ENCODE measurements at regions not wholly inside any gene's neighbourhood (a gene's known extent, or its start where the extent isn't known, plus 50 kb on each side); places are given as distances from the start of the nearest gene placed in this dataset.

DNA sequence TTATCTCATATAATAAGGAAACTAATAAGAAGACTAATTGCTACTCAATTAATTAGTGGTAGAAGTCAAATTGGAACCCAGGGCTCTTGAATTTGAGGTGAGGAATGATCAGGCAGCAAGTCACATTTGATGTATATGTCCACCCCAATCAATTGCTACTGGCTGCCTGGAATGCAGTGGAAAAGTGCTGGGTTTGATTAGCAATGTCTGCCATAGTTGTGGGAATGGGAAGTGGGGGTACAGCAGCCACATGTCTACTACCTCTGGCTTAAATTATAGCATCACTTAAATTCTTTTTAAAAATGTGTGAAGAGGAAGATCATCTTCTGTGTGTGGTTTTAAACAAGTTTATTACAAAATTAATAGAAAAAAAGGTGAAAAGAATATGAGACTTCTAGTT is 50.8 kb upstream of the NAV2 start:
- no peak for DNase-seq (ENCODE audit: low read depth)

DNA sequence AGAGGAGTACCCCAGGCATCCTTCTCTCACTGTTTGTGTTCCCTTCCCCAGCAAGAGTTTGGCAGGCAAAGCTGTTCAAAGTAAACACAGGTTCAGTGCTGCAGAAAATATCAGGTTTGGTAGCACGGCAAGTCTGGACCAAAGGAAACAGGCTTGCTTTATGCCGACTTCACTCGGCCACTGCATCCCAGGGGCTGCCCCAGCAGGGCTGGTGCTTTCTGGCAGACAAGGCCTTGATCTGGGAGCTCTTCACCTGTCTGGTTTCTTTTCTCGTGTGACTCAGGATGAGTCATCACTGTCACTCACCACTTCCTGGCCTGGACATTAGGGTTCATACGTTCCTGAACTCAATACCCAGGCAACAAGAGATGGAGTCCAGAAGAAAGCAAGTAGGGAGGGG is 52.6 kb upstream of the NAV2 start:
- DNase-seq (ENCODE audit: low read depth): peak; percentile 5

DNA sequence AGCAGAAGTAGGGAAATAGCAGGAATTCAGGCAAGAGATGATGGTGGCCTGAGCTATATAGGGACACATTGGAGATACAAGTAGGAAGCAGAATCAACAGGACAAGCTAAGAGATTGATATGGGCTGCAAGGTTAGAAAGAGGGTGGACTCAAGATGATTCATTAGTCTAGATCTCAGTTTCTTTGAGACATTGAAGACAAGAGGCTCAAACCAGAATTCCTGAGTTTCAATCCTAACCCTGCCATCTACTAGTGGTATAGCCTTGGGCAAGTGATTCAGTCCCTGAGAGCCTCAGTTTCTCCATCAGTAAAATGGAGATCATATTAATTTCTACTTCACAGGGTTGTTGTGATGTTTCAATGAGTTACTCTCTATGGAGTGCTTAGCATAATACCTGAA is 53.1 kb upstream of the NAV2 start:
- no peak for DNase-seq (ENCODE audit: low read depth)

DNA sequence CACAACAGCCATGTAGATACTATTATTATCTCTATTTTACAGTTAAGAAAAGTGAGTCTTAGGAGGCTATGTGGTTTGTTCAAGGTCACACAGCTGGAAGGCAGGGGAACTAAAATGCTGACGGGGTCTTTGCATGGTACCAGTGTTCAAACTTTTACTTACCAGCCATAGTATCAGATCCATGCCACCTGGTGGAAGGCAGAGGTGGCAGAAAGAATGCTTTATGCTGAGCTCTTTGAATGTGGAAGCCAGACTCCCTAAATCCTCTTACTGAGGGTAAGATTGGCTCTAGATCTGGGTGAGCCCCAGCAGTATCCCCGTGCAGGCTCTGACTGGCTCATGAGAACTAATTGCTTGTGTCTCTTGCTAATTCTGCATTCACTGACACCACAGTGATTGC is 54.3 kb upstream of the NAV2 start:
- DNase-seq (ENCODE audit: low read depth): no peak

DNA sequence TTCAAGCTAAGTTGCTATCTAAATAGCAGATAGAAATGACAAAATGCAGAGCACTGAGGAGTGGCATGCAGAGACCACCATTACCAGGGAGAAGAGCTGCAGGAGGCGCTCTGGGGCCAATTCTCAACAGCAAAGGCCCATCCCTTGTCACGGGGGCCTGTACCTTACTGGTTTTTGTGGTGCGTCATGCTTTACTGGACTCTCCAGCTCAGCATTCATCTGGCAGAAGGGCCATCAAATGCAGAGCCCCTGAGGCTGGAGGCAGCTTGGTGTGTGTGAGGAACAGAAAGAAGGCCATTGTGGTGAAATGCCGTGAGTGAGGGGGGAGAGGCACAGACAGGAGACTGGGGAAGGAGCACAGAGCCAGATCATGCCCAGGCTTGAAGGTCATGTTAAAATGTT is 56.5 kb upstream of the NAV2 start:
- DNase-seq (ENCODE audit: low read depth): no peak

DNA sequence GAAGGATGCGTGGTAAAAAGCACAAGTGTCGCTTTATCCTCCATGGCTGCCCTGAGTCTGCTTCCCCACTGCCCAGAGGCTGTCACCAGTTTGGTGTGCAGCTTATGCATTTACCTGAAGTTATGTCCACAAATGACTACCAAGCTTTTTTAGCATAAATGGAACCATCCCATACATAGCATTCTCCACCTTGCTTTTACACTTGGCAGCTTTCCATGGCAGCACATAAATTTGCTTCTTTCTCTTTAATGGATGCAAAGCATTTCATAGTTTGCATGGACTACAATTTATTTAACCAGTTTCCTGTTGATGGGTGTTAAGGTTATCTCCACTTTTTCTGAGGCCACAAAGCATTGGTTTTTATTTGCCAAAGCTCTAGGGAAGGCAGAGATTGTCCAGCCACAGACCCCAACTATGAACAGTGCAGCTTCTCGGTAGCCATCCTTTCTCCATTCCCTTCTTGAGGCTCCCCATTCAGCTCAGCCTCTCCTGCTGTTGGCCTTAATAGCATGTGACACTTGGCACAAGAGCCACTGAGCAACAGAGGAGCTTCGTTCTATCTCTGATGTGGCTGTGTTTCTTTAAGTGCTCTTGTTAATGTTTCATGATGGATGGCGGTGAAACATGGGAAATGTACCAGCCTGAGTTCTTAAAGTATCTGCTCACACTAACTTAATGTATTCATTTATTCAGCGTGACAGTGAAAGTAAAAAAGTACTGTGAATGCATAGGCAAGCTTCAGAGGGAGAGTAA is 59.8 kb upstream of the NAV2 start:
- DNase-seq (ENCODE audit: low read depth): no peak

DNA sequence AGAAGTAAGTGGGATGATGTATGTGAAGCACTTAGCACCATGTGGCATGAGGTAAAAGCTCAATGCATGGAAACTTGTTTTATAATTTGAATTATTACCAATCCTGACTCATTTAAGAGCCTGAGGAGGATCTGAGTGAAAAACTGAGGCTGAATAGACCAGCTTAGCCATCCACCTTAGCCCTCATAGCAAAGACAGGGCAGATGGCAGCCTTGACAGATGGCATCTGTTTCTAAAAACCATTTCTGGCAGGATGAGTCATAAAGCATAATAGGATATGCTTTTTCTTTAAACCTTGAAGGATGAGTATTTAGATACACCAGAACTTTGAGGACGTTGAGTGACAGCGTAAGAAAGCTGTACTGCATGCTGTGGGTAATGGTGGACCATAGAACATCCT is 61.0 kb upstream of the NAV2 start:
- no peak for DNase-seq (ENCODE audit: low read depth)

DNA sequence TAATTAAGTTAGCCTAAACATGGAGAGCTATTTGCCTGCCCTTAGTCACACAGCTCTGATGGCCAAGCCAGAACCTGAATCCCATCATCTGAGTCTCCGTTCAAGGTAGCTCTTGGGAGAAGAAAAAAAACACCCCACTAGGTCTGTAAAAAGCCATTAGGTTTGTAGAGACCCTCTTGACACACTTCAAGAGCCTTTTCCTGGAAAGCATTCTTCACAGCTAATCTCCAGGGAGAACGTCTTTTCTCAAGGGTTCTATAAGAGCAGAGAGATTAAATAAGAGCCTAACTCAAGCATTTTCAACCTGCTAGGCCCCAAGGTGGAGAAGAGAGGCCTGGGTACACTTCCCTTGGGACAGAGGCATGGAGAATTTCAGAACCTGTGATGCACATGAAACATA is 61.6 kb upstream of the NAV2 start:
- DNase-seq (ENCODE audit: low read depth): no peak

DNA sequence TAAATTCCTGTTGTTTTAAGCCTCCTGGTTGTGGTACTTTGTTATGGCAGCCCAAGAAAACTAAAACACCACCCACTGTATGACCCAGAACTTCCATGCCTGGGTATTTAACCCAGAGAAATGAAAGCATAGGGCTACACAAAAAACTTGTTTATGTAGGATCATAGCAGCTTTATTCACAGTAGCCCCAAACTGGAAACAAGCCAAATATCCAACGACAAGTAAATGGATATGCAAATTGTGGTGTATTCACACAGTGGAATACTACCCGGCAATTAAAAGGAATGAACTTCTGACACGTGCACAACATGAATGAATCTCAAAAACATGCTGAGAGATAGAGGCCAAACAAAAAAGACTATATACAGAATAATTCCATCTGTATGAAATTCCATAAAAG is 62.2 kb upstream of the NAV2 start:
- DNase-seq (ENCODE audit: low read depth): no peak

DNA sequence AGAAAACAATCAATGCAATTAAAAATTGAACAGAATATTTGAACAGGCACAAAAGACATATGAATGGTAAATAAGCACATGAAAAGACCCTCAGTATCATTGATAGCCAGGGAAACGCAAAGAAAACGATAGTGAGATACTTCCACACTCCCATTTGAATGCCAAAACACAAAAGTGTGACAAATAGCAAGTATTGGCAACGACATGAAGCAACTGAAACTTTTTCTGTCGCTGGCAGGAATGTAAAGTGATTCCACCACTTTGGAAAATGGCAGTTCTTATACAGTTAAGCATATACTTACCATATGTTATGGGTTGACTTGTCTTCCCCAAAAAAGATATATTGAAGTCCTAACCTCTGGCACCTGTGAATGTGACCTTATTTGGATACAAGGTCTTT is 62.9 kb upstream of the NAV2 start:
- no peak for DNase-seq (ENCODE audit: low read depth)

DNA sequence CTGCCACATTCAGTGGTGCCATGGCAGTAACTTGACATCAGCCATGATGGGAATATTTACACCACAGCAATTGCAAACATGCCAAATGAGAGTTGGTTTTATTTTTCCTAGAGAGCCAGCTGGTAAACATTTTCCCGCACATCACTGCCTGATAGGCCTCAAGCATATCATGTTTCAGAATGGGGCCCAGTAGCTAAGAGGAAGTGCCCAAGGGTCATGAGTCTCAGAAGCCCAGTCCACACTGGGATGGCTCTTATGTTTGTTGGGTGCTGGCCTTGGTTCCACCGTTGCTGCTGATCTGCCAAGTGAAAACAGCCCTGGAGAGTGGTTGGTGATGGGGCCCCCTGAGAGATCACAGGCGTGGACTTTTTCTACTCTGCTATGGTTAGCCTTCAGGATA is 64.3 kb upstream of the NAV2 start:
- no peak for DNase-seq (ENCODE audit: low read depth)

DNA sequence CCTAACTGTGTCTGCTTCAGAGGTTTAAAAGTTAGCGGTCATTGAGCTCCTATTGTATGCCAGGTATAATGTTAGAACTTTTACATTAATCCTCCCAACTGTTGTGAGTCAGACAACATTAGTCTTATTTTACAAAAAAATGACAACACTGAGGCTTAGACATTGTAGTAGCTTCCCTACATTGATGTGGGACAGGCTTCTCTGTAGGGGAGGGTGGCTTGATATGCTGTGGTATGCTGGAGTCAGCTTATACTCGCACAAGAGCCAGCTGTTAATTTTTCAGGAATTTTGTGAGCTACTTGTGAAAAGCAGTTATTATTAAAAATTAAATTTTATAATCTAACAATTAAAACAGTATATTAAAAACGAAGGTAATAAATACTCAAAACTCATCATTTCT is 64.8 kb upstream of the NAV2 start:
- DNase-seq (ENCODE audit: low read depth): no peak

DNA sequence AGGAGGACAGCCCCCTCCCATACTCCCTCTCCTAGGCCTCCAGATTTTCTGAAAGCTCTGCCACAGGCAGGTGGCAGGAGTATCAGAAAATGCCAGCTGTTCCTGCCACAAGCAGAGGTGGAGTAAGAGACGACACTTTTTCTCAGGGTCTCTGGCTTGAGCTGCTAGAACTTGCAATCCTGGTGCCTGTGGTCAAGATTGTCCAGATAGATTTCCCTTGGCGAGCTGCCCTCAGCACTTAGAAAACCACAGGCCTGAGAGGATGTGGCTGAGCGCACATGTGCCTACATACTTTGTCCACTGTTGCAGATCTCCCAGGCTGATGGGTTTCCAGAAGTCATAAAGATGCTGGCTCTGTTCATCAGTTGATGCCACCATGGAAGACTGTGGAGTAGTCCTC is 65.7 kb upstream of the NAV2 start:
- no peak for DNase-seq (ENCODE audit: low read depth)

DNA sequence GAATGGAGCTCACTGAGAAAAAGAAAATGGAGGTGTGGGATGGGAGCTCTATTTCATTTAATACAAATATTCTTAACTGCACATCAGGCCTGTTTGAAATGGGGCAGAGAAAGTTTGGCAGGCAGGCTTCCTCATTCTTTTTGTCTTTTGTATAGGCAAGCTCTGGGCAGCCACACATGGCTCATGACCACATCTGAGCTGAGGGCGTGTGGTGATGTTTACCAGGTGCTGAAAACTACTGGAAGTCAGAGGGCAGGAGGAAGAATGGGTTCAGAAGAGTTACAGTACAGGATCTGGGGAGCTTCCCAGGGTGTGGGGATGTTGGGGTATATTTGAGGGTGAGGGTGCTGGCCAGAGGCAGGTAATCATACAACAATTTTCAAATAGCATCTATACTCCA is 66.3 kb upstream of the NAV2 start:
- DNase-seq (ENCODE audit: low read depth): no peak

DNA sequence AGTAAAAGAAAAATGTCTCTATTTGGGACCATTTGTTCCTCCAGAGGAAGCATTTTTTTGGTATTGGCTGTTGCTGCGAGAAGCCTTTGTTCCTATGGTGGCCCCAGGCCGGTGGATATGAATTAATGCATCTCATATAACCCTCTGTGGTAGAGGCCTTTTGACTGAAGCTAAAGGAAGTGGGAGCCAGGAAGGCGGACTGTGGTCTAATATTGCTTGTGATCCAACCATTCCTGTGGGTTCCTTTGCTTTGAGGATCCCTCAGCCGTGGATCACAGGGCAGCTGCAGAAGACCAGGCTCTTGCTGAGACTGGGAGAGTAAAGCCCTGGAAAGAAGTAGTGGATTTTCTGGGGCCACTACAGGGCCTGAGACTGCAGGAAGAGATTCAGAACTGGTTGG is 68.3 kb upstream of the NAV2 start:
- DNase-seq (ENCODE audit: low read depth): no peak

DNA sequence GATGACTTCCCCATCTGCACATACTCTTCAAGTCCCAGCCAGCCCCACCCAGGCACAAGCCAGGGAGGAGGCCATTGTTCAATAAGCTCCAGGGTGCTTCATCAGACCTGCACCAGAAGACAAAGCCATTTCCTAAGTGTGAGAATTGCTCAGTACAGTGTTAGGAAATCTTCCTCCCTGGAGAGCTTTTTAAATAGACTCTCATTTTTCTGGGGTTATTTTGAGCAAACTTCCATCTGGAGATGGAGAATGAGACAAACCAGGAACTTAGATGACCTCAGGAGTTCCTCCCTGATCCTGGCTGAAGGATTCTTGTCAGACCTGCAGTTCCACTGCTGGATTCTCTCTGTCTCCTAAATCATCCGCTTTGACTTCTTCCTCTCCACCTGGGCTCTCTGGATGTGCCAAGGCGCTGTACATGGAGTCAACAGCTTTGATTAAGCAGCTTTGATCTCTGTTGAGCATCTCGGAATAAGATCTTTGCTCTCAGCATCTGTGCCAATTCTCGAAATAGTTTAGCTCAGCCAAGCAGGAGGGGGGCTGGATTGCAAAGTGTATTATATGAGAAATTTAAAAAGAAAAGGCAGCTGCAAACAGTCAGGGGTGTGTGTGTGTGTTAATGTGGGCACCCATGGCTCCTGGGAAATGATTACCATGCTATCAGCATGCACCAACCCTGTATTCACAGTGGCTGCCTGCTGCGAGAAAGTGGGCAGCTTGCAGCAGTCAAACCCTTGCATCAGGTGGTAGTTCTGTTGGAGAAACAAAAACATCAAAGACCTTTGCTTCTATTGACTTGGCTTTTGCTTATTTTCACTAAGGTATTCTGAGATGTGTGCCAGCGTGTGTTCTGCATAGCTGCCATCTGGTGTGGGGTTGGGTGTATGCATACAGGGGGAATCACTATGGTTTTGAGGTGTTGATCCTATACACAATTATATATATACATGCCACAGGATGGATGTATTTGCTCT is 70.2 kb upstream of the NAV2 start:
- no peak for DNase-seq (ENCODE audit: low read depth)

DNA sequence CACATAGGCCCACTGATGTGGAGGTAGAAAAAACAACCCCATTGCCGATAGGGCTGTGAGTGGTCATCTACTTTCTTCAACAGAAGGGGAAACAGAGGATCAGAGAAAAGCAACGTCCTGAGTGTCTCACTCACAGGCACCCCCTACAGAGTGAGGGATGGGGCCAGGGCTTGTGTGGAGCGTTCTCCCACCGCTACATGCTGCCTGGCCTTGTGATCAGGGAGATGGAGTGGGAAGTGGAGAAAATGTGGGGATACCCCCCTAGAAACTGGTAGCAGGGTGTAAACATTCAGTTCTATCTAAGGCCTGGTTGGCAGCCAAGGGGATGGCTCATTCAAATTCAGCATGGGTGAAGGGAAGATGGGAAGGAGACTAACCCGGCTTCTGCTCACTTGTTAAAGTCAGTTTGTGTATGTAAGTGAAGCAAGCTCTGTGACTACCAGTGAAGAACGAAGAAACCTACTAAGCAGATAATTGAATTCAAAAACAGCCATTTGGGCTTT is 73.0 kb upstream of the NAV2 start:
- no peak for DNase-seq (ENCODE audit: low read depth)

DNA sequence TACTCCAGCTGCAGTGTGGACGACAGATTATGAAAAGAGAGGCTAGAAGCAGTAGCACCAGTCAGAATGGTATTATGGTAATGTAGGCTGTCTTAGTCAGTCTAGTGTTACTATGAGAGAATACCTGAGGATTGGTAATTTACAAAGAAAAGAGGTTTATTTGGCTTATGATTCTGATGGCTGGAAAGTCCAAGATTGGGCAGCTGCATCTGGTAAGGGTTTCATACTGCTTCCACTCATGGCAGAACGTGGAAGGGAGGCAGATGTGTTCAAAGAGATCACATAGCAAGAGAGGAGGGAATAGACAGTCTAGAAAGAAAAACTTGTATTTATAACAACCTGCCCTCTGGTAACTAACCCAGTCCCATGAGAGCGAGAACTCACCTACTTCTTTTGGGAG is 77.3 kb upstream of the NAV2 start:
- no peak for DNase-seq (ENCODE audit: low read depth)

DNA sequence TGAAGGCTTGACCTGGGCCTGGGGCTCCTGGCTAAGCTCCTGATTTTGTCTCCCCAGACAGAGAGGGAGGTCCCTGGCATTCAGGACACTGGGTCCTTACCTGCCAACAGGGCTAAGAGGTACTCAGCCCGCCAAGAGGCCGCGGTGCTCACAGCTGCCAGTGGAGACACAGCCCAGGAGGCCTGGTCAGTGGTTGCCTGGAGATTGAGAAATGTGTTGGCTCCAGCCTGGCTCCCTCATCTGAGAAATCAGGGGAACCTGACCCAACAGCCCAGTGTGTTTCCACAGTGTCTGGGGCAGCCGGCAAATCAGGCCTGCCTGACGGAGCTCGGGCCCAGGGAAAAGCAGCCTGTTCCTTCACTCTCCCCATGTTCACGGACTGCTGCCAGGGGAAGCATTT is 79.4 kb upstream of the NAV2 start:
- DNase-seq (ENCODE audit: low read depth): no peak

DNA sequence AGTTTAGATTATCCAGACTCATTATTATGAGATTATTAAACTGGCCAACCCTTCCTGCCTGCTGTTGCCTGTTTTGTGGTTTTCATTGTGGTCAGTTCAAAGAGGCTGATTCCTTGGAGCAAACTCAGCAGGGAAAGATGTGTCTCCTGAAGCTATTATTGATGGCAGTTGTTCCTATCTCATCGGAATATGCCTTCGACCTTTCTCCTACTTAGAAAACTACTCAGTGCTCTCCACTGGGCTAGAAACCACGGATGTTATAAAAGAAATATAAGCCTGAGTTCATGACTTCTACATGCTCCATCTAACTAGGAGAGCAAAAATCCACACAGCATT is 80.2 kb upstream of the NAV2 start:
- no peak for DNase-seq (ENCODE audit: low read depth)

DNA sequence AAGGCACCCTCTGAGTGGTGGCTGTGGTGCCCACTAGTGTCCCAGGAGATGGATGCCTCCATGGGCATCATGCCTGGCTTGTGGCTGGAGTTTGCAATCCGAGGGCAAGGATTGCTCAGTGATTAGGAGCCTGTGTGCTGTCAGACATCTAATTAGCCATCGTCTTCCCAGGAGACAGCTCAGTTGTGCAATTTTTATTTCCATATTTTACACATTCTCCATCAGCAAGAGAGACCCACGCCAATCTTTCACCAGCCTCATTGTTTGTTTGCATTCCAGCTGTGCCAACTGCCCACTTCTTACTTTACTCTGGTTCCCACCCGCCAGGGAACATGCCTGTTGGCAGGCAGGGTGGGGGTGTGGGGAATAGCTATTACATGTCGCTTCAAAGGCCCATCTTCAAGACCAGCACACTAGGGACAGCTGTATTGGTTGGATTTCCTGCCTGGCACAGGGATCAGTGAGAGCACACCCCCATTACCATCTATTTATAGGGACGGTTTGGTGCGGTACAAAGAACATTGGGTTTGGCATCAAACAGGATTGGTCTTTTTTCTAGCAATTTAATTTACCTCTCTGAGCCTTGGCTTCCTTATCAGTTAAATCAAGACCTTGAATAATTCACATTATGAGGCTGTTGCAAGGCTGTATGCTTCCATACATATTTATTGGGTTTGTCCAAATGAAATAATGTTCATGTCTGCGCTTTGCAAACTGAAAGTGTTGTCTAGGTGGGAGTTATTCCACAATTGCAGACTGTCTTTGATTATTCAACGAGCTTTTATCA is 80.7 kb upstream of the NAV2 start:
- no peak for DNase-seq (ENCODE audit: low read depth)

DNA sequence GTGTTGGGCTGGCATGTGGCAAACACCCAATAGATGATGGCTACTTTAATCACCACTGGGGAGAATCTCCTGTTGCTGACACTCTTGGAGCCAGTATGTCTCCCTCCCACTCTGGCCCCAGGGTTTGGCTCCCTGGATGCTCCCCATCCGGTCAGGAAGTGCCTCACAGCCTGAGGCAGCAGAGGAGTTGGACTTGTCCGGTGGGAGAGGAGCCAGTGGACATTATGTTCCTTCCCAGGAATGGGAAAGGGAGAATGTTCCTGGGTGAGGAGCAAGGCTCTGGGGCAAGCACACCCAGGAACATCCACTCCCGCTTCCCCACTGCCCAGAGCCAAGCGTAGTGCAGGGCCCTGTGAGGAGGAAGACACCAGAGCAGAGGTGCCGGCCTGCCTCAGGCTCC is 84.6 kb upstream of the NAV2 start:
- DNase-seq (ENCODE audit: low read depth): no peak

DNA sequence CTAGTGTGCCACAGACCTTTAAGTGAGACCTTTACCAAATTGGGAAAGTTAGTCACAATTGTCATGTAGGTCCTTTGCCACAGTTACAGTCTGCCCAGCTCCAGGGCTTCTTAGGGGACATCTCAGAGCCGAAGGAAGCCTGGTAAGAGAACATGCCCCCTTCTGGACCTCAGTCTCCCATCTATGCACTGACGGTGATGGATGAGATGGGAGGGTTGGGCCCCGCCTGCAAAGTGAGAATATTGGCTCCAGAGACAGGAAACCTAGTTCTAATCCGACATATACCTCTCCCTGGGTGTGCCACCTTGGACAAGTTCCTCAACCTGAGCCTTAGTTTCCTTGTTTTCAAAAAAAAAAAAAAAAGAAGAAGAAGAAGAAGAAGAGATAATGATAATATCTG is 85.1 kb upstream of the NAV2 start:
- DNase-seq (ENCODE audit: low read depth): no peak
